ENCODE measurements at regions not wholly inside any gene's neighbourhood (a gene's known extent, or its start where the extent isn't known, plus 50 kb on each side); places are given as distances from the start of the nearest gene placed in this dataset.

GRCh38 chrX:9341291-9342201, 123.3 kb upstream of the TBL1X start:
- Histone ChIP-seq H4K20me1 (ENCODE audit: low read depth) (no peaks in the 10 kb centered on the region), H3K9me3 (ENCODE audit: low read depth) (no peaks in the 10 kb centered on the region), H3F3A (ENCODE audit: low read depth) (no peaks in the 10 kb centered on the region), H3K79me2 (ENCODE audit: low read depth) (no peaks in the 10 kb centered on the region), H3K4me2 (no peak overlapping the region), H3K27ac (no peak overlapping the region), H3K27me3 (no peaks in the 10 kb centered on the region), H2AFZ (replicated peaks) (no peak overlapping the region), H3K4me3 (no peak overlapping the region), H3K4me1 (peaks cover 11% of the 10 kb centered on the region), H3K9ac (no peak overlapping the region), H3K36me3 (no peaks in the 10 kb centered on the region)
- Mint-ChIP-seq H3K27me3 (ENCODE audit: insufficient read depth, low read depth) (peaks cover 2% of the 10 kb centered on the region), H3K27ac (peak overlapping the region; percentile 92), H3K36me3 (no peaks in the 10 kb centered on the region), H3K9me3 (peaks cover 20% of the 10 kb centered on the region), H3K4me1 (peaks cover 22% of the 10 kb centered on the region), H3K4me3 (peak overlapping the region; percentile 17)
- DNase-seq (ENCODE audit: low spot score) = peak; percentile 47
- no peak for TF ChIP-seq EZH2 (IDR thresholded peaks at IDR 0.05)
- TF ChIP-seq EZH2phosphoT487 (IDR thresholded peaks at IDR 0.05) = no peak
- no peak for TF ChIP-seq CTCF (IDR thresholded peaks at IDR 0.05)

- Histone ChIP-seq H4K20me1 (ENCODE audit: low read depth) (no peaks in the 10 kb centered on the region), H3K4me2 (peak overlapping the region; percentile 77), H3K9ac (no peak overlapping the region), H3K4me3 (peak overlapping the region; percentile 51), H3K4me1 (peaks cover 11% of the 10 kb centered on the region), H3F3A (ENCODE audit: low read depth) (no peaks in the 10 kb centered on the region), H3K9me3 (ENCODE audit: low read depth) (no peaks in the 10 kb centered on the region), H2AFZ (replicated peaks) (peak overlapping the region; percentile 72), H3K27ac (no peak overlapping the region), H3K36me3 (no peaks in the 10 kb centered on the region), H3K27me3 (no peaks in the 10 kb centered on the region), H3K79me2 (ENCODE audit: low read depth) (no peaks in the 10 kb centered on the region)
- Mint-ChIP-seq H3K27me3 (ENCODE audit: insufficient read depth, low read depth) (peaks cover 2% of the 10 kb centered on the region), H3K4me1 (peaks cover 18% of the 10 kb centered on the region), H3K36me3 (no peaks in the 10 kb centered on the region), H3K9me3 (peaks cover 14% of the 10 kb centered on the region), H3K4me3 (peak overlapping the region; percentile 83), H3K27ac (peak overlapping the region; percentile 95)
- no peak for TF ChIP-seq EZH2 (IDR thresholded peaks at IDR 0.05)
- no peak for TF ChIP-seq CTCF (IDR thresholded peaks at IDR 0.05)
- TF ChIP-seq EZH2phosphoT487 (IDR thresholded peaks at IDR 0.05) = no peak
- DNase-seq (ENCODE audit: low spot score) = peak; percentile 85
These were observed 122.3 kb upstream of the TBL1X start for GRCh38 chrX:9342561-9343051.

- Histone ChIP-seq H3K36me3 (no peaks in the 10 kb centered on the region), H3K27ac (no peak overlapping the region), H3K9me3 (ENCODE audit: low read depth) (peaks cover 2% of the 10 kb centered on the region), H3K4me1 (peaks cover 11% of the 10 kb centered on the region), H3K4me2 (no peak overlapping the region), H2AFZ (replicated peaks) (no peak overlapping the region), H4K20me1 (ENCODE audit: low read depth) (no peaks in the 10 kb centered on the region), H3K79me2 (ENCODE audit: low read depth) (no peaks in the 10 kb centered on the region), H3K4me3 (no peak overlapping the region), H3K27me3 (no peaks in the 10 kb centered on the region), H3F3A (ENCODE audit: low read depth) (no peaks in the 10 kb centered on the region), H3K9ac (no peak overlapping the region)
- Mint-ChIP-seq H3K27ac (no peak overlapping the region), H3K9me3 (peaks cover 10% of the 10 kb centered on the region), H3K36me3 (no peaks in the 10 kb centered on the region), H3K27me3 (ENCODE audit: insufficient read depth, low read depth) (peaks cover 5% of the 10 kb centered on the region), H3K4me3 (no peak overlapping the region), H3K4me1 (peaks cover 18% of the 10 kb centered on the region)
- DNase-seq (ENCODE audit: low spot score) = no peak
- no peak for TF ChIP-seq EZH2phosphoT487 (IDR thresholded peaks at IDR 0.05)
- TF ChIP-seq EZH2 (IDR thresholded peaks at IDR 0.05) = no peak
These were observed 120.9 kb upstream of the TBL1X start for GRCh38 chrX:9343971-9344370.

DNA sequence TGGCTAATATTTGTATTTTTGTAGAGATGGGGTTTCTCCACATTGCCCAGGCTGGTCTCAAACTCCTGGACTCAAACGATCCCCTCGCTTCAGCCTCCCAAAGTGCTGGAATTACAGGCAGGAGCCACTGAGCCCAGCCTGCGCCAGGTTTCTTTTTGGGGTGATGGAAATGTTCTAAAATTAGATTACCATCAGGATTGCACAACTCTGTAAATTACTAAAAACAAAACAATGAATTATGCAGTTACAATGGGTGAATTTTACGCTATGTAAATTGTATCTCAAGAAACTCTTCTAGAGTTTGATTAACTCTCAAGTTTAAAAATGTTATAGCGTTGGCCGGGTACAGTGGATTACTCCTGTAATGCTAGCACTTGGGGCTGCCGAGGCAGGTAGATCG, 118.9 kb upstream of the TBL1X start:
- no peak overlapping the region for H3K9ac ChIP-seq
- H3K4me1 Mint-ChIP-seq = peaks cover 21% of the 10 kb centered on the region
- peaks cover 2% of the 10 kb centered on the region for H3K9me3 ChIP-seq (ENCODE audit: low read depth)
- H3K27me3 ChIP-seq = no peaks in the 10 kb centered on the region
- H2AFZ ChIP-seq (replicated peaks) = no peak overlapping the region
- no peak overlapping the region for H3K4me2 ChIP-seq
- no peaks in the 10 kb centered on the region for H4K20me1 ChIP-seq (ENCODE audit: low read depth)
- no peaks in the 10 kb centered on the region for H3F3A ChIP-seq (ENCODE audit: low read depth)
- no peak overlapping the region for H3K4me3 Mint-ChIP-seq
- no peak for DNase-seq (ENCODE audit: low spot score)
- H3K9me3 Mint-ChIP-seq = no peaks in the 10 kb centered on the region
- H3K4me1 ChIP-seq = peaks cover 10% of the 10 kb centered on the region
- no peaks in the 10 kb centered on the region for H3K36me3 ChIP-seq
- H3K4me3 ChIP-seq = no peak overlapping the region
- peaks cover 5% of the 10 kb centered on the region for H3K27me3 Mint-ChIP-seq (ENCODE audit: insufficient read depth, low read depth)
- H3K79me2 ChIP-seq (ENCODE audit: low read depth) = no peaks in the 10 kb centered on the region
- no peaks in the 10 kb centered on the region for H3K36me3 Mint-ChIP-seq
- H3K27ac Mint-ChIP-seq = no peak overlapping the region
- H3K27ac ChIP-seq = no peak overlapping the region
- TF ChIP-seq EZH2phosphoT487 (IDR thresholded peaks at IDR 0.05) = no peak
- TF ChIP-seq CTCF (IDR thresholded peaks at IDR 0.05) = no peak
- no peak for TF ChIP-seq EZH2 (IDR thresholded peaks at IDR 0.05)

All from neural progenitor cell (in vitro differentiated cells).